MM.1S (cell line): ENCODE measurements at regions not wholly inside any gene's neighbourhood (a gene's known extent, or its start where the extent isn't known, plus 50 kb on each side); places are given as distances from the start of the nearest gene placed in this dataset.
"Not testable (repeated sequence)": the region's sequence is repeated elsewhere in the genome, so short reads cannot be mapped to it uniquely, and the experiment has no call there.

ENCODE experiments used
- DNase-seq: peaks from one replicate; pipeline ENCODE4 v3.0.0-alpha.2; 2015
- H2AFZ ChIP-seq: fragments of 300-600 bp; sonication (generic); 2 replicates; pipeline ENCODE4 v1.6.0; 2016; ENCODE audit warnings: antibody characterized with exemption, low read length
- H3F3A ChIP-seq: fragments of 300-600 bp; sonication (generic); 2 replicates; pipeline ENCODE4 v1.6.1; 2016; ENCODE audit warnings: mild to moderate bottlenecking, antibody characterized with exemption, low read length, moderate library complexity, mixed read lengths; ENCODE audit not compliant: insufficient read depth
- H3K27ac ChIP-seq: fragments of 300-600 bp; sonication (generic); 2 replicates; pipeline ENCODE4 v1.5.1; 2016; ENCODE audit warnings: mild to moderate bottlenecking, low read length
- H3K27me3 ChIP-seq: fragments of 300-600 bp; sonication (generic); replicated peaks from 2 replicates; pipeline ENCODE4 v1.6.0; 2016; ENCODE audit warnings: low read length; ENCODE audit not compliant: insufficient read depth
- H3K36me3 ChIP-seq: fragments of 300-600 bp; sonication (generic); replicated peaks from 2 replicates; pipeline ENCODE4 v1.6.1; 2016; ENCODE audit warnings: mild to moderate bottlenecking, low read length, mixed read lengths; ENCODE audit not compliant: insufficient read depth
- H3K4me1 ChIP-seq: fragments of 300-600 bp; sonication (generic); 2 replicates; pipeline ENCODE4 v1.6.1; 2016; ENCODE audit warnings: low read length, mixed read lengths
- H3K4me2 ChIP-seq: fragments of 300-600 bp; sonication (generic); 2 replicates; pipeline ENCODE4 v1.6.0; 2016; ENCODE audit warnings: low read depth, low read length
- H3K4me3 ChIP-seq: fragments of 300-600 bp; sonication (generic); 2 replicates; pipeline ENCODE4 v1.5.1; 2016; ENCODE audit warnings: low read length, mixed read lengths
- H3K79me2 ChIP-seq: fragments of 300-600 bp; sonication (generic); 2 replicates; pipeline ENCODE4 v1.6.1; 2016; ENCODE audit warnings: mixed run types, low read length, mixed read lengths
- H3K9ac ChIP-seq: fragments of 300-600 bp; sonication (generic); 2 replicates; pipeline ENCODE4 v1.6.1; 2016; ENCODE audit warnings: low read length, mixed read lengths
- H3K9me2 ChIP-seq: fragments of 300-600 bp; sonication (generic); replicated peaks from 2 replicates; pipeline ENCODE4 v1.6.1; 2016; ENCODE audit warnings: mild to moderate bottlenecking, low read length, mixed read lengths; ENCODE audit not compliant: insufficient read depth
- H3K9me3 ChIP-seq: fragments of 300-600 bp; sonication (generic); replicated peaks from 2 replicates; pipeline ENCODE4 v1.6.1; 2016; ENCODE audit warnings: mild to moderate bottlenecking, low read length, mixed read lengths; ENCODE audit not compliant: insufficient read depth
- H4K20me1 ChIP-seq: fragments of 300-600 bp; sonication (generic); 2 replicates; pipeline ENCODE4 v1.6.1; 2016; ENCODE audit warnings: mild to moderate bottlenecking, low read length, moderate library complexity, mixed read lengths; ENCODE audit not compliant: insufficient read depth
- CTCF ChIP-seq: fragments of 300-600 bp; sonication (generic); IDR thresholded peaks from 2 replicates; pipeline ENCODE4 v1.5.1; 2016; ENCODE audit warnings: antibody characterized with exemption, low read length, mixed read lengths
- EZH2 ChIP-seq: fragments of 300-600 bp; sonication (generic); optimal IDR thresholded peaks from 2 replicates; pipeline ENCODE3; 2017; ENCODE audit warnings: low read depth, mild to moderate bottlenecking, antibody characterized with exemption, low read length, mixed read lengths
- EZH2phosphoT487 ChIP-seq: fragments of 300-600 bp; sonication (generic); IDR thresholded peaks from 2 replicates; pipeline ENCODE4 v1.6.1; 2018; ENCODE audit warnings: antibody characterized with exemption, low read length

GRCh38 chr15:20337238-20337637, 204.4 kb downstream of the GOLGA6L6 start:
- not testable (repeated sequence) for H3K79me2 ChIP-seq, H3K9me2 ChIP-seq, H3K27ac ChIP-seq, H3K4me1 ChIP-seq, H4K20me1 ChIP-seq, H3F3A ChIP-seq, H3K36me3 ChIP-seq, H3K27me3 ChIP-seq, H3K4me3 ChIP-seq, DNase-seq, H3K4me2 ChIP-seq, H2AFZ ChIP-seq, H3K9me3 ChIP-seq, H3K9ac ChIP-seq

GRCh38 chr15:20334451-20334850, 207.1 kb downstream of the GOLGA6L6 start:
- not testable (repeated sequence) for H3K9me3 ChIP-seq, H3K27me3 ChIP-seq, H4K20me1 ChIP-seq, H3K27ac ChIP-seq, H3K4me2 ChIP-seq, H3K9ac ChIP-seq, H3K36me3 ChIP-seq, DNase-seq, H3K9me2 ChIP-seq, H3F3A ChIP-seq, H3K4me1 ChIP-seq, H2AFZ ChIP-seq, H3K4me3 ChIP-seq, H3K79me2 ChIP-seq

- peak overlapping the region; percentile 17; the same call in 1 of the 2 replicates for H3K4me2 ChIP-seq
- H3K27me3 ChIP-seq, H3K9me3 ChIP-seq: not testable (repeated sequence)
These were observed 215.8 kb downstream of the GOLGA6L6 start for GRCh38 chr15:20325751-20326150.

GRCh38 chr15:20317132-20317531, 224.5 kb downstream of the GOLGA6L6 start:
- not testable (repeated sequence) for H3K4me1 ChIP-seq, H3K9me2 ChIP-seq, H3K9me3 ChIP-seq, H3K36me3 ChIP-seq, H3K27me3 ChIP-seq, H3F3A ChIP-seq, H4K20me1 ChIP-seq, H2AFZ ChIP-seq, H3K27ac ChIP-seq, H3K9ac ChIP-seq, H3K4me3 ChIP-seq, DNase-seq, H3K79me2 ChIP-seq, H3K4me2 ChIP-seq

More at GRCh38 chr15:20325751-20326150, 215.8 kb downstream of the GOLGA6L6 start:
- not testable (repeated sequence) for H3F3A ChIP-seq, H3K4me3 ChIP-seq, H3K79me2 ChIP-seq, H2AFZ ChIP-seq, H4K20me1 ChIP-seq, H3K4me1 ChIP-seq, H3K9me2 ChIP-seq, H3K36me3 ChIP-seq
- Histone ChIP-seq H3K9ac (0 out of 2 replicates have a peak overlapping the region, but pooled peaks have one; percentile 26), H3K27ac (peak overlapping the region; percentile 73)
- peak; percentile 82 for DNase-seq

- not testable (repeated sequence) for H3K9me2 ChIP-seq, H3K79me2 ChIP-seq, H3K4me3 ChIP-seq, H3K36me3 ChIP-seq, H3K27ac ChIP-seq, H3K9me3 ChIP-seq, H3K4me2 ChIP-seq, H3F3A ChIP-seq, H2AFZ ChIP-seq, H3K9ac ChIP-seq, H4K20me1 ChIP-seq, DNase-seq, H3K4me1 ChIP-seq, H3K27me3 ChIP-seq
These were observed 230.5 kb downstream of the GOLGA6L6 start for GRCh38 chr15:20311014-20311680.

- no peak for DNase-seq
- Histone ChIP-seq H3K9me3 (no peaks in the 10 kb centered on the region), H3K36me3 (no peaks in the 10 kb centered on the region), H3K9ac (no peak overlapping the region), H3K79me2 (no peaks in the 10 kb centered on the region), H3K4me3 (no peak overlapping the region), H4K20me1 (no peaks in the 10 kb centered on the region), H3K4me2 (no peak overlapping the region), H3K9me2 (no peaks in the 10 kb centered on the region), H3K4me1 (no peaks in the 10 kb centered on the region), H3K27me3 (no peaks in the 10 kb centered on the region), H3F3A (no peaks in the 10 kb centered on the region), H3K27ac (no peak overlapping the region), H2AFZ (no peak overlapping the region)
- TF ChIP-seq CTCF (no peak), EZH2 (no peak), EZH2phosphoT487 (no peak)
These were observed 231.0 kb downstream of the GOLGA6L6 start for GRCh38 chr15:20310603-20311002.

GRCh38 chr15:20309966-20310365, 231.6 kb downstream of the GOLGA6L6 start:
- not testable (repeated sequence) for H3K9me3 ChIP-seq, H3K4me1 ChIP-seq, H3K9ac ChIP-seq, DNase-seq, H3K4me2 ChIP-seq, H3K36me3 ChIP-seq, H2AFZ ChIP-seq, H4K20me1 ChIP-seq, H3K9me2 ChIP-seq, H3F3A ChIP-seq, H3K79me2 ChIP-seq, H3K27ac ChIP-seq, H3K27me3 ChIP-seq, H3K4me3 ChIP-seq
